ENCODE measurements at regions not wholly inside any gene's neighbourhood (a gene's known extent, or its start where the extent isn't known, plus 50 kb on each side); places are given as distances from the start of the nearest gene placed in this dataset.

GRCh38 chr12:126792411-126792810 is 1474.6 kb upstream of the TMEM132C start:
- no peak for TF ChIP-seq CEBPB (IDR thresholded peaks at IDR 0.05)
- TF ChIP-seq TAF1 (IDR thresholded peaks at IDR 0.05; ENCODE audit: low read depth): no peak
- no peak for TF ChIP-seq REST (IDR thresholded peaks at IDR 0.05; ENCODE audit: low read depth)
- no peak for TF ChIP-seq FOXM1 (IDR thresholded peaks at IDR 0.05; ENCODE audit: borderline replicate concordance, low read depth)
- TF ChIP-seq CREB1 (IDR thresholded peaks at IDR 0.05; ENCODE audit: low read depth): no peak
- TF ChIP-seq ZBTB7A (IDR thresholded peaks at IDR 0.05; ENCODE audit: low read depth): no peak
- no peak for TF ChIP-seq TEAD4 (IDR thresholded peaks at IDR 0.05)
- TF ChIP-seq RAD21 (IDR thresholded peaks at IDR 0.05; ENCODE audit: low read depth): no peak
- TF ChIP-seq MAX (IDR thresholded peaks at IDR 0.05): no peak
- no peak for TF ChIP-seq TCF12 (IDR thresholded peaks at IDR 0.05; ENCODE audit: low read depth)
- no peak for TF ChIP-seq NFIC (IDR thresholded peaks at IDR 0.05)

- TF ChIP-seq REST (IDR thresholded peaks at IDR 0.05; ENCODE audit: low read depth) (no peak), EGR1 (IDR thresholded peaks at IDR 0.05) (no peak), CREB1 (IDR thresholded peaks at IDR 0.05; ENCODE audit: low read depth) (no peak), ZBTB7A (IDR thresholded peaks at IDR 0.05; ENCODE audit: low read depth) (no peak), USF1 (IDR thresholded peaks at IDR 0.05) (no peak), YY1 (IDR thresholded peaks at IDR 0.05; ENCODE audit: low read depth) (no peak)
Observed at GRCh38 chr12:126797525-126797924, 1469.4 kb upstream of the TMEM132C start.

- TF ChIP-seq ZBTB7A (IDR thresholded peaks at IDR 0.05; ENCODE audit: low read depth) (no peak), REST (IDR thresholded peaks at IDR 0.05; ENCODE audit: low read depth) (no peak), RAD21 (IDR thresholded peaks at IDR 0.05; ENCODE audit: low read depth) (no peak), TEAD4 (IDR thresholded peaks at IDR 0.05) (no peak), MAX (IDR thresholded peaks at IDR 0.05) (no peak), YY1 (IDR thresholded peaks at IDR 0.05; ENCODE audit: low read depth) (no peak), EGR1 (IDR thresholded peaks at IDR 0.05) (no peak), FOXM1 (IDR thresholded peaks at IDR 0.05; ENCODE audit: borderline replicate concordance, low read depth) (no peak), TCF12 (IDR thresholded peaks at IDR 0.05; ENCODE audit: low read depth) (no peak), NFIC (IDR thresholded peaks at IDR 0.05) (no peak), CEBPB (IDR thresholded peaks at IDR 0.05) (no peak), EP300 (IDR thresholded peaks at IDR 0.05; ENCODE audit: borderline replicate concordance) (no peak), CREB1 (IDR thresholded peaks at IDR 0.05; ENCODE audit: low read depth) (no peak), USF1 (IDR thresholded peaks at IDR 0.05) (no peak), TAF1 (IDR thresholded peaks at IDR 0.05; ENCODE audit: low read depth) (no peak)
Observed at GRCh38 chr12:126798449-126798848, 1468.5 kb upstream of the TMEM132C start.

- no peak for TF ChIP-seq YY1 (IDR thresholded peaks at IDR 0.05; ENCODE audit: low read depth)
- no peak for TF ChIP-seq TAF1 (IDR thresholded peaks at IDR 0.05; ENCODE audit: low read depth)
- TF ChIP-seq CREB1 (IDR thresholded peaks at IDR 0.05; ENCODE audit: low read depth): no peak
- no peak for TF ChIP-seq ZBTB7A (IDR thresholded peaks at IDR 0.05; ENCODE audit: low read depth)
- no peak for TF ChIP-seq RAD21 (IDR thresholded peaks at IDR 0.05; ENCODE audit: low read depth)
- TF ChIP-seq EGR1 (IDR thresholded peaks at IDR 0.05): no peak
- no peak for TF ChIP-seq REST (IDR thresholded peaks at IDR 0.05; ENCODE audit: low read depth)
- no peak for TF ChIP-seq MAX (IDR thresholded peaks at IDR 0.05)
- no peak for TF ChIP-seq TCF12 (IDR thresholded peaks at IDR 0.05; ENCODE audit: low read depth)
- no peak for TF ChIP-seq FOXM1 (IDR thresholded peaks at IDR 0.05; ENCODE audit: borderline replicate concordance, low read depth)
- no peak for TF ChIP-seq NFIC (IDR thresholded peaks at IDR 0.05)
- TF ChIP-seq CEBPB (IDR thresholded peaks at IDR 0.05): no peak
- TF ChIP-seq USF1 (IDR thresholded peaks at IDR 0.05): no peak
- TF ChIP-seq EP300 (IDR thresholded peaks at IDR 0.05; ENCODE audit: borderline replicate concordance): no peak
- no peak for TF ChIP-seq TEAD4 (IDR thresholded peaks at IDR 0.05)
Observed at GRCh38 chr12:126807312-126807865, 1459.6 kb upstream of the TMEM132C start.
